Omental fat pad (tissue), 3 donors: ENCODE measurements at regions not wholly inside any gene's neighbourhood (a gene's known extent, or its start where the extent isn't known, plus 50 kb on each side); places are given as distances from the start of the nearest gene placed in this dataset.

ENCODE experiments used
- ATAC-seq: fragments of 150-250 bp; one replicate; pipeline ENCODE4 v1.9.1; 2016; ENCODE audit warnings: mild to moderate bottlenecking, moderate library complexity; ENCODE audit not compliant: low FRiP score
- DNase-seq: peaks from one replicate; pipeline ENCODE4 v3.0.0-alpha.2; 2019; ENCODE audit warnings: low spot score
- CTCF ChIP-seq, 3 donors: fragments of 450-650 bp; IDR thresholded peaks; one replicate each; pipeline ENCODE4 v1.5.1; 2016 to 2017; ENCODE audit warnings: antibody characterized with exemption in 3 of 3, mild to moderate bottlenecking in 3 of 3, moderate library complexity in 2 of 3

DNA sequence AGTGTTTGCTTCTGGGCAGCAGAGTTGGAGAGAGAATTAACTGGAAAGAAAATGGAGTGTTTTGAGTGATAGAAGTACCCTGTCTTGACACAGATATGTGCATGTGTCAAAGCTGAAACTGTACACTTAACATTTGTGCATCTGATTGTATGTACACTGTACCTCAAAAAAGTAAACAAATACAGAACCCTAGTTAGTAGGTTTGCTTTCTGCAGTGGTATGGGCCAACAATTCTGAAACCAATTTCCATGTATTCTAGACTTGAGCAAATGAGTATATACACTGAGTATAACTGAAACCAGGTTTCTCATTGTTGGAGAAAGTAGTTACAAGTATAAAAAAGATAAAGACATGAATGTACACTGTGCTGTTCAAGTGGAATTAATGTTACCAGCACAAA lies 52.4 kb downstream of the ELAPOR2 start:
- DNase-seq, result no peak
- no peak for ATAC-seq
- TF ChIP-seq CTCF (IDR thresholded peaks at IDR 0.05), result no peak

- TF ChIP-seq CTCF (IDR thresholded peaks at IDR 0.05), result no peak
- DNase-seq (no peak), ATAC-seq (no peak)
Observed at GRCh38 chr7:87004956-87005355, 54.5 kb downstream of the ELAPOR2 start.

GRCh38 chr7:87003872-87004798 lies 55.3 kb downstream of the ELAPOR2 start:
- no peak for ATAC-seq
- TF ChIP-seq CTCF (IDR thresholded peaks at IDR 0.05), result no peak
- no peak for DNase-seq

DNA sequence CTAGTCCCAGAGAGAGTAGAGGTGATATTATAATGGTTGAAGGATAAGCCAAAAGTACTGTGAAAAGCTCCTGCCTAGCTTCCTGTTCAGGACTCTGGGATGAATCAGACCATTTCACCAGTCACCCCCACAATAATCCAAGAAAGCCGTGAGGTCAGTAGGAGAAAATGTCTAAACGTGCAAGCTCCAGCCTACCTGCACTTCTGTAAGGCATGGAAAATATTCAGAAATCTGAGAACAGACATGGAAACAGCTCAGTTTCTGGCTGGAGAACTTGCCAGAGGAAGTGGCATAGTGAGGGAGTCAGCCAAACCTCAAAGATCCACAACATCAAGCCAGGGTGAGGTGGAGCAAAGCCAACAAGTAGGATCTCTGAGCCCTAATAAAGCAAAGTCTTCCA lies 58.2 kb downstream of the ELAPOR2 start:
- ATAC-seq (no peak), DNase-seq (no peak)
- TF ChIP-seq CTCF (IDR thresholded peaks at IDR 0.05), result no peak

DNA sequence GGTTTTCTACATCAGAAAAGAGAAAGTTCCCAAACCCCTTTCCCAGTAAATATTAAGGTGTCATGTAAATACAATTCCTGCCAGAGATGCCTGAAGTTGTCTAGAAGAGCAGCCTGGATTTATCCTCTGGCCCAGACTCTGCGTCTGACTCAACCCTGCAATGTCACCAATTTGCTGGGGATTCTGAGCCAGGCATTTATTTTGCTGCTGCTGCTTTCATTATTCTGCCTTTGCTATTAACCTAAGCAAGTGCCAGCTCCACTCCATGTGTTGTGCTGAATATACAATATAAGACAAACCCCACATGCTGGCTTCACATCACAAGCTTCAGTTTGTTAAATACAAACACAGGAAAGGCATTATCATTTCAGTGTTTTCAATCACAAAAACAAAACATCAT lies 59.1 kb downstream of the ELAPOR2 start:
- DNase-seq (no peak), ATAC-seq (no peak)
- TF ChIP-seq CTCF (IDR thresholded peaks at IDR 0.05), result no peak

GRCh38 chr7:86999750-87000149 lies 59.7 kb downstream of the ELAPOR2 start:
- TF ChIP-seq CTCF (IDR thresholded peaks at IDR 0.05), result no peak
- no peak for DNase-seq
- no peak for ATAC-seq

- DNase-seq, result no peak
- TF ChIP-seq CTCF (IDR thresholded peaks at IDR 0.05), result no peak
- ATAC-seq, result no peak
Observed at GRCh38 chr7:86995814-86996213, 63.6 kb downstream of the ELAPOR2 start.
